ENCODE measurements at regions not wholly inside any gene's neighbourhood (a gene's known extent, or its start where the extent isn't known, plus 50 kb on each side); places are given as distances from the start of the nearest gene placed in this dataset.
A peak's percentile ranks its signal among the peaks of the same experiment; 100 is the strongest.

DNA sequence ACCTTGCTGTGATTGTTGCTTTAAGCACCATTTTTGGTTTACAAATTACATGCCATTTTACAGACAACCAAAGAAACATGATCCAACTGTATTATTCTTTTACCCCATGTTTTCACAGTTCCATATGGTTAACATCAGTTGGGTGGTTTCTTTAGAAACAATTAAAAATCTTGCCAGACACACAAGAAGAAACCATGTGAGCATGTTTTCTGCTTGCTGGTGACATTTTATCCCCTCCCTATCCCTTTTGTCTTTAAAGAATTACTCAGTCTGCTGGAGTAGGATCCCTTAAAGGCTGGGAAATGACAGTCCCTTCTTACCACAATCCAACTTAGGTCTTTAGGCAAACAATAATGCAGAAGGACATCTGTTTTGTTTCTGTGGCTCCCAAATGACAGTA is 121.8 kb upstream of the PLXNC1 start:
- no peak for DNase-seq (ENCODE audit: low spot score)
- Histone ChIP-seq H3K27ac (no peak overlapping the region), H3K4me3 (no peak overlapping the region)
- TF ChIP-seq, protein P1, sequence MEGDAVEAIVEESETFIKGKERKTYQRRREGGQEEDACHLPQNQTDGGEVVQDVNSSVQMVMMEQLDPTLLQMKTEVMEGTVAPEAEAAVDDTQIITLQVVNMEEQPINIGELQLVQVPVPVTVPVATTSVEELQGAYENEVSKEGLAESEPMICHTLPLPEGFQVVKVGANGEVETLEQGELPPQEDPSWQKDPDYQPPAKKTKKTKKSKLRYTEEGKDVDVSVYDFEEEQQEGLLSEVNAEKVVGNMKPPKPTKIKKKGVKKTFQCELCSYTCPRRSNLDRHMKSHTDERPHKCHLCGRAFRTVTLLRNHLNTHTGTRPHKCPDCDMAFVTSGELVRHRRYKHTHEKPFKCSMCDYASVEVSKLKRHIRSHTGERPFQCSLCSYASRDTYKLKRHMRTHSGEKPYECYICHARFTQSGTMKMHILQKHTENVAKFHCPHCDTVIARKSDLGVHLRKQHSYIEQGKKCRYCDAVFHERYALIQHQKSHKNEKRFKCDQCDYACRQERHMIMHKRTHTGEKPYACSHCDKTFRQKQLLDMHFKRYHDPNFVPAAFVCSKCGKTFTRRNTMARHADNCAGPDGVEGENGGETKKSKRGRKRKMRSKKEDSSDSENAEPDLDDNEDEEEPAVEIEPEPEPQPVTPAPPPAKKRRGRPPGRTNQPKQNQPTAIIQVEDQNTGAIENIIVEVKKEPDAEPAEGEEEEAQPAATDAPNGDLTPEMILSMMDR (IDR thresholded peaks at IDR 0.05) = no peak

GRCh38 chr12:94027561-94027960 is 120.8 kb upstream of the PLXNC1 start:
- Histone ChIP-seq H3K4me3 (no peak overlapping the region), H3K27ac (no peak overlapping the region)
- TF ChIP-seq, protein P1 (IDR thresholded peaks at IDR 0.05) = no peak
- DNase-seq (ENCODE audit: low spot score) = no peak

GRCh38 chr12:94031763-94032162 is 116.6 kb upstream of the PLXNC1 start:
- TF ChIP-seq, protein P1 (IDR thresholded peaks at IDR 0.05) = no peak
- Histone ChIP-seq H3K4me3 (no peak overlapping the region), H3K27ac (no peak overlapping the region)
- DNase-seq (ENCODE audit: low spot score) = no peak

DNA sequence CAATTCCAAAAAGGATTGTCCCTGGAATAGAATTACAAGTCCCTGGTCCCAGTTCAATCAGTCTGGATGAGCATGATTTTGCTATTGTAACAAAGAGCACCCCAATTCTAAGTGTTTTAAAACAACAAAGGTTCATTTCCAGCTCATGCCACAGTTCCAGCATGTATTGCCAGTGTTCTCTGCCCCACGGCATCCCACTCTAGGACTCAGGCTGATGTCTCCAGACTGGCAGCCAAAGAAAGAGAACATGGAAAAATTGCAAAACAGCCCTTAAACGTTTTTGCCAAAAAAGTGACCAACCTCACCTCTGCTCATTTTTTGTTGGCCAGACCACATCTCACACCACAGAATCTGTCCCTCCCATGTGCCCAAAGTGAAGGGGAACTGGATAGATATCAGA is 116.0 kb upstream of the PLXNC1 start:
- H3K27ac ChIP-seq = peak overlapping the region in 1 of 2 donors; percentile 17
- no peak overlapping the region for H3K4me3 ChIP-seq
- TF ChIP-seq, protein P1 (IDR thresholded peaks at IDR 0.05) = no peak
- DNase-seq (ENCODE audit: low spot score) = no peak

DNA sequence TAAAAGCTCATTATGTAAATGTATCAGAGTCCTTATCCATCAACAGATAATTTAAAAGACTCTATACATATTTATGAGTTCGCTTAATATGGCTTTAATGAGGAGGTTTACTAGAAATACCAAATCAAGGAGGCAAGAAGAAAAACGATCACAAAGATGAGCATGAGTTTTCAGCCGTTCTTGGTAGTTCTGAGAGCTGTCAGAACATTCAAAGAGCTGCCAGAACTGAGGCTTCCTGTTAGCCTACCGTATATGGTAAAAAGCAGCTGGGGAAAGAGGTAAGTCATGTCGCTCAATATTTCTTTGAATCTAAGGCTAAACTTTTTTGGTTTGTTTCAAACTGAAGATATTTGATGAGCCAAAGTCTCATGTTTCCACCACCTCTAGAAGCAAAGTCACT is 115.3 kb upstream of the PLXNC1 start:
- TF ChIP-seq, protein P1 (IDR thresholded peaks at IDR 0.05) = no peak
- no peak overlapping the region for H3K27ac ChIP-seq
- H3K4me3 ChIP-seq = no peak overlapping the region
- DNase-seq (ENCODE audit: low spot score) = no peak

- TF ChIP-seq, protein P1 (IDR thresholded peaks at IDR 0.05) = no peak
- Histone ChIP-seq H3K27ac (no peak overlapping the region), H3K4me3 (no peak overlapping the region)
- DNase-seq (ENCODE audit: low spot score) = no peak
These were observed 114.6 kb upstream of the PLXNC1 start for GRCh38 chr12:94033784-94034183.

- TF ChIP-seq, protein P1 (IDR thresholded peaks at IDR 0.05) = no peak
- no peak overlapping the region for H3K27ac ChIP-seq
- DNase-seq (ENCODE audit: low spot score) = no peak
- H3K4me3 ChIP-seq = no peak overlapping the region
These were observed 110.9 kb upstream of the PLXNC1 start for GRCh38 chr12:94037444-94037843.

Data from coronary artery (tissue), 2 donors.